DND-41 (cell line): ENCODE measurements at regions not wholly inside any gene's neighbourhood (a gene's known extent, or its start where the extent isn't known, plus 50 kb on each side); places are given as distances from the start of the nearest gene placed in this dataset.

Experiments used
- CTCF ChIP-seq: IDR thresholded peaks from 2 replicates; pipeline ENCODE4 v1.5.1; 2012; ENCODE audit warnings: borderline replicate concordance, low read length, moderate library complexity, mild to moderate bottlenecking; ENCODE audit not compliant: poor library complexity, severe bottlenecking; ENCODE audit errors: extremely low read depth
- EZH2 ChIP-seq: IDR thresholded peaks from 3 replicates; pipeline ENCODE4 v1.6.1; 2012; ENCODE audit warnings: borderline replicate concordance, low read depth, mild to moderate bottlenecking, moderate library complexity, low read length, inconsistent platforms; ENCODE audit not compliant: severe bottlenecking

GRCh38 chr17:71320009-71320796 is 800.6 kb upstream of the SOX9 start:
- TF ChIP-seq CTCF (no peak), EZH2 (no peak)
